NCI-H345 (cell line): ENCODE measurements at regions not wholly inside any gene's neighbourhood (a gene's known extent, or its start where the extent isn't known, plus 50 kb on each side); places are given as distances from the start of the nearest gene placed in this dataset.
A peak's percentile ranks its signal among the peaks of the same experiment; 100 is the strongest.

Source experiments
- DNase-seq: peaks from one replicate; lab custom pipeline; 2025; lab: John Stamatoyannopoulos, UW

- DNase-seq, result no peak
Observed at GRCh38 chr6:18963439-18963838, 576.3 kb downstream of the RNF144B start.

GRCh38 chr6:18973251-18973650 lies 586.1 kb downstream of the RNF144B start:
- DNase-seq, result no peak

GRCh38 chr6:18976091-18976490 lies 588.9 kb downstream of the RNF144B start:
- no peak for DNase-seq

- no peak for DNase-seq
Observed at GRCh38 chr6:18976966-18977365, 589.8 kb downstream of the RNF144B start.

GRCh38 chr6:18978337-18979128 lies 591.4 kb downstream of the RNF144B start:
- DNase-seq, result peak; percentile 71

- DNase-seq, result no peak
Observed at GRCh38 chr6:18985061-18985460, 597.9 kb downstream of the RNF144B start.

- DNase-seq, result no peak
Observed at GRCh38 chr6:18985996-18986395, 598.8 kb downstream of the RNF144B start.

- no peak for DNase-seq
Observed at GRCh38 chr6:18988636-18989035, 601.5 kb downstream of the RNF144B start.

GRCh38 chr6:18990059-18990978 lies 603.2 kb downstream of the RNF144B start:
- peak; percentile 94 for DNase-seq

- no peak for DNase-seq
Observed at GRCh38 chr6:18997375-18997826, 610.3 kb downstream of the RNF144B start.

GRCh38 chr6:19002976-19003560 lies 615.9 kb downstream of the RNF144B start:
- no peak for DNase-seq

- DNase-seq, result no peak
Observed at GRCh38 chr6:19004176-19004575, 617.0 kb downstream of the RNF144B start.

- no peak for DNase-seq
Observed at GRCh38 chr6:19009769-19010168, 622.6 kb downstream of the RNF144B start.

- no peak for DNase-seq
Observed at GRCh38 chr6:19013026-19013705, 626.0 kb downstream of the RNF144B start.

GRCh38 chr6:19024737-19025136 lies 637.6 kb downstream of the RNF144B start:
- DNase-seq, result peak; percentile 56

GRCh38 chr6:19028201-19028600 lies 641.1 kb downstream of the RNF144B start:
- DNase-seq, result no peak

GRCh38 chr6:19032591-19033295 lies 645.6 kb downstream of the RNF144B start:
- no peak for DNase-seq

GRCh38 chr6:19033683-19034082 lies 646.5 kb downstream of the RNF144B start:
- no peak for DNase-seq

- DNase-seq, result no peak
Observed at GRCh38 chr6:19034986-19035385, 647.8 kb downstream of the RNF144B start.

- DNase-seq, result no peak
Observed at GRCh38 chr6:19035461-19036195, 648.5 kb downstream of the RNF144B start.

- DNase-seq, result no peak
Observed at GRCh38 chr6:19036196-19036555, 649.0 kb downstream of the RNF144B start.
